Osteoblast (primary cell): ENCODE measurements at regions not wholly inside any gene's neighbourhood (a gene's known extent, or its start where the extent isn't known, plus 50 kb on each side); places are given as distances from the start of the nearest gene placed in this dataset.

Experiments
- DNase-seq: peaks from one replicate; pipeline ENCODE4 v3.0.0; 2011; ENCODE audit warnings: low spot score, mixed read lengths; ENCODE audit not compliant: insufficient read length; ENCODE audit errors: missing footprints
- H2AFZ ChIP-seq: 2 replicates; pipeline ENCODE4 v1.6.0; 2011; ENCODE audit warnings: mild to moderate bottlenecking, low read length
- H3K27ac ChIP-seq: 2 replicates; pipeline ENCODE4 v1.5.1; 2011; ENCODE audit warnings: mild to moderate bottlenecking, low read depth, low read length, moderate library complexity
- H3K27me3 ChIP-seq: 2 replicates; pipeline ENCODE4 v1.6.0; 2012; ENCODE audit warnings: mild to moderate bottlenecking, control low read depth, inconsistent platforms, low read length, moderate library complexity; ENCODE audit not compliant: insufficient read depth
- H3K36me3 ChIP-seq: 2 replicates; pipeline ENCODE4 v1.5.1; 2011; ENCODE audit warnings: mild to moderate bottlenecking, low read length, control low read depth, moderate library complexity; ENCODE audit not compliant: insufficient read depth
- H3K4me1 ChIP-seq: 2 replicates; pipeline ENCODE4 v1.5.1; 2011; ENCODE audit warnings: mild to moderate bottlenecking, low read length, control low read depth, moderate library complexity; ENCODE audit not compliant: insufficient read depth
- H3K4me2 ChIP-seq: 2 replicates; pipeline ENCODE4 v1.6.0; 2011; ENCODE audit warnings: mild to moderate bottlenecking, low read length; ENCODE audit not compliant: insufficient read depth
- H3K4me3 ChIP-seq: fragments of 200-600 bp; sonication (generic); 3 replicates; pipeline ENCODE4 v1.5.1; 2012; ENCODE audit warnings: mild to moderate bottlenecking, low read length, inconsistent platforms; ENCODE audit not compliant: insufficient read depth
- H3K79me2 ChIP-seq: 2 replicates; pipeline ENCODE4 v1.6.0; 2012; ENCODE audit warnings: mild to moderate bottlenecking, low read length, control low read depth, inconsistent platforms; ENCODE audit not compliant: insufficient read depth
- H3K9me3 ChIP-seq: 2 replicates; pipeline ENCODE4 v1.5.1; 2011; ENCODE audit warnings: low read depth, low read length, control low read depth
- H4K20me1 ChIP-seq: 2 replicates; pipeline ENCODE4 v1.6.0; 2012; ENCODE audit warnings: mild to moderate bottlenecking, low read length, control low read depth; ENCODE audit not compliant: insufficient read depth
- CTCF ChIP-seq: IDR thresholded peaks from 2 replicates; pipeline ENCODE4 v1.5.1; 2011; ENCODE audit warnings: mild to moderate bottlenecking, low read depth, low read length, moderate library complexity; ENCODE audit errors: extremely low read depth

- Histone ChIP-seq H3K9me3 (no peaks in the 10 kb centered on the region), H3K36me3 (no peaks in the 10 kb centered on the region), H3K27ac (no peak overlapping the region), H3K4me1 (no peaks in the 10 kb centered on the region), H3K4me2 (no peak overlapping the region), H3K27me3 (no peaks in the 10 kb centered on the region), H3K79me2 (no peaks in the 10 kb centered on the region), H3K4me3 (no peak overlapping the region), H2AFZ (no peak overlapping the region), H4K20me1 (no peaks in the 10 kb centered on the region)
- peak; percentile 49 for DNase-seq
- TF ChIP-seq CTCF = no peak
These were observed 251.9 kb upstream of the CHAC2 start for GRCh38 chr2:53515435-53516332.

GRCh38 chr2:53513167-53513666 is 254.4 kb upstream of the CHAC2 start:
- Histone ChIP-seq H3K9me3 (no peaks in the 10 kb centered on the region), H3K4me1 (no peaks in the 10 kb centered on the region), H2AFZ (no peak overlapping the region), H3K4me3 (no peak overlapping the region), H3K4me2 (no peak overlapping the region), H4K20me1 (no peaks in the 10 kb centered on the region), H3K27ac (no peak overlapping the region), H3K79me2 (no peaks in the 10 kb centered on the region), H3K36me3 (no peaks in the 10 kb centered on the region), H3K27me3 (no peaks in the 10 kb centered on the region)
- DNase-seq = no peak
- no peak for TF ChIP-seq CTCF

- Histone ChIP-seq H3K27me3 (no peaks in the 10 kb centered on the region), H3K4me3 (no peak overlapping the region), H3K4me2 (no peak overlapping the region), H3K9me3 (no peaks in the 10 kb centered on the region), H4K20me1 (no peaks in the 10 kb centered on the region), H3K79me2 (no peaks in the 10 kb centered on the region), H3K4me1 (no peaks in the 10 kb centered on the region), H3K27ac (no peak overlapping the region), H2AFZ (no peak overlapping the region), H3K36me3 (no peaks in the 10 kb centered on the region)
- DNase-seq = peak; percentile 59
- TF ChIP-seq CTCF = no peak
These were observed 255.4 kb upstream of the CHAC2 start for GRCh38 chr2:53512071-53512826.

- Histone ChIP-seq H3K4me2 (no peak overlapping the region), H4K20me1 (no peaks in the 10 kb centered on the region), H3K27me3 (no peaks in the 10 kb centered on the region), H3K4me1 (no peaks in the 10 kb centered on the region), H3K79me2 (no peaks in the 10 kb centered on the region), H3K9me3 (no peaks in the 10 kb centered on the region), H3K4me3 (no peak overlapping the region), H2AFZ (no peak overlapping the region), H3K36me3 (no peaks in the 10 kb centered on the region), H3K27ac (no peak overlapping the region)
- TF ChIP-seq CTCF = no peak
- no peak for DNase-seq
These were observed 256.1 kb upstream of the CHAC2 start for GRCh38 chr2:53511549-53511948.
